Activated naive CD8-positive, alpha-beta T cell treated with anti-CD3 and anti-CD28 coated beads, Interleukin-2, amount 50 U/mL, for 24 hours (primary cell): ENCODE measurements at regions not wholly inside any gene's neighbourhood (a gene's known extent, or its start where the extent isn't known, plus 50 kb on each side); places are given as distances from the start of the nearest gene placed in this dataset.
A peak's percentile ranks its signal among the peaks of the same experiment; 100 is the strongest.
"Not testable (repeated sequence)": the region's sequence is repeated elsewhere in the genome, so short reads cannot be mapped to it uniquely, and the experiment has no call there.

Source experiments
- ATAC-seq: fragments of 150-1000 bp; cut with Tn5 transposase; one replicate; pipeline ENCODE4 v1.10.0; 2021
- DNase-seq: peaks from one replicate; pipeline ENCODE4 v3.0.0; 2021
- H3K27ac Mint-ChIP-seq: one replicate; pipeline ENCODE4 v1.8.0; 2021; ENCODE audit warnings: mild to moderate bottlenecking, mixed read lengths
- H3K27me3 Mint-ChIP-seq: one replicate; pipeline ENCODE4 v1.8.0; 2021; ENCODE audit warnings: mixed read lengths
- H3K36me3 Mint-ChIP-seq: one replicate; pipeline ENCODE4 v1.8.0; 2021; ENCODE audit warnings: low read depth, mixed read lengths
- H3K4me1 Mint-ChIP-seq: one replicate; pipeline ENCODE4 v1.8.0; 2021; ENCODE audit warnings: mixed read lengths
- H3K4me3 Mint-ChIP-seq: one replicate; pipeline ENCODE4 v1.8.0; 2021; ENCODE audit warnings: mild to moderate bottlenecking, moderate library complexity, mixed read lengths
- H3K9me3 Mint-ChIP-seq: one replicate; pipeline ENCODE4 v1.8.0; 2021; ENCODE audit warnings: mixed read lengths

DNA sequence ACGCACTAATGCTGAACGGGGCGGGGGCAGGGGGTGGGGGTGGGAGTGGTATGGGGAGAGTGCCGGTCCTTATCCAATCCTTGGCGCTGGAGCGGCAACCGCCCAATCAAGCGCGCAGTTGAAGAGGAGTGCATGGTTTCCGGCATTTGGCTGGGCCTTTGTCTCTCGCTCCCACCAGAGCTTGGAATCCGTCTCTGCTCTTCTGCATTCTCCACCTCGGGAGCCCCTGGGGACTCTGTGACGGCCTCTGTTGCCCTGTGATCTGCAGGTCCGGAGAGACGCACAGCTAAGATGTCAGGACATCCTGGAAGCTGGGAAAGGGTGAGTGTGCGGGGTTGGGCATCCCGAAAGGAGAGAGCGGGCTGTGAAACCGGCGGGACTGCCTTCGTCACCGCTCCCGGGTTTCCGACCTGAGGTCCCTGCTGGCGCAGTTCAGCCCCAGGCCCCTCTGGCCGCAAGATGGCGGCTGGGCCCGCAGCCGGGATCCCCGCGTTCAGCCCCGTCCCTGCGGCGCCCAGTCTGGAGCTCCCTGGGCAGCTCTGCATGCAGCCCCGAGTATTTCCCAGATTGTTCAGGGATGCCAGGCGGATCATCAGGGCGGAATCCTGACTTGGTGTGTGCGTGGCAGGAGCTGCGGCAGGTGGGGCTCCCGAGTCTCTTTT lies 53.6 kb upstream of the ZNF254 start:
- Mint-ChIP-seq H3K27me3 (no peaks in the 10 kb centered on the region), H3K9me3 (no peaks in the 10 kb centered on the region), H3K27ac (peak overlapping the region; percentile 96), H3K4me3 (peak overlapping the region; percentile 98), H3K36me3 (peaks cover 19% of the 10 kb centered on the region), H3K4me1 (peaks cover 36% of the 10 kb centered on the region)
- ATAC-seq (peak; percentile 99), DNase-seq (peak; percentile 78)

DNA sequence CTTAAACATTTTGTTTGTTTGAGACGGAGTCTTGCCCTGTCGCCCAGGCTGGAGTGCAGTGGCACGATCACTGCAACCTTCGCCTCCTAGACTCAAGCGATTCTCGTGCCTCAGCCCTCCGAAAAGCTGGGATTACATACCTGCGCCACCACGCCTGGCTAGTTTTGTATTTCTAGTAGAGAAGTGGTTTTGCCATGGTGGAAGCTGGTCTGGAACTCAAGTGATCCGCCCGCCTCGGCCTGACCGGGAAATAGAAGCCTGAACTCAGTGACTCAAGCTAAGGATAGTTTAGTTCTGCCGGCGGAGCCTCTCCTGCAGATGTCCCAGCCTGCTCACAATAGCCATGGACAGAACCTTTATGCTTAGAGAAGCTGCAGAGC lies 53.0 kb upstream of the ZNF254 start:
- Mint-ChIP-seq H3K27me3 (no peaks in the 10 kb centered on the region), H3K9me3 (no peaks in the 10 kb centered on the region), H3K4me1 (peaks cover 39% of the 10 kb centered on the region), H3K27ac (peak overlapping the region; percentile 96), H3K4me3 (peak overlapping the region; percentile 98), H3K36me3 (peaks cover 23% of the 10 kb centered on the region)
- ATAC-seq, result peak; percentile 5
- DNase-seq, result peak; percentile 22

GRCh38 chr19:24035261-24035880 lies 51.6 kb upstream of the ZNF254 start:
- not testable (repeated sequence) for H3K27ac Mint-ChIP-seq, ATAC-seq, DNase-seq, H3K9me3 Mint-ChIP-seq, H3K27me3 Mint-ChIP-seq
- Mint-ChIP-seq H3K36me3 (peaks cover 33% of the 10 kb centered on the region), H3K4me3 (peak overlapping the region; percentile 98), H3K4me1 (peaks cover 43% of the 10 kb centered on the region)
